ENCODE measurements at regions not wholly inside any gene's neighbourhood (a gene's known extent, or its start where the extent isn't known, plus 50 kb on each side); places are given as distances from the start of the nearest gene placed in this dataset.

GRCh38 chr6:106825156-106825555 is 149.4 kb downstream of the CD24 start:
- no TSS peak for BruUV-seq (replicated peaks)
- in situ Hi-C loops (cut with MboI): no loop called here
- FAIRE-seq: no peak
- no peak overlapping the region for H3K4me2 ChIP-seq (ENCODE audit: control insufficient read depth, insufficient read depth)
- no peak for TF ChIP-seq IRF3 (IDR thresholded peaks at IDR 0.05)
- no peak for TF ChIP-seq TCF3 (IDR thresholded peaks at IDR 0.05; ENCODE audit: borderline replicate concordance, insufficient read depth, low read depth, low read length)
- no peak for TF ChIP-seq CBFB (IDR thresholded peaks at IDR 0.05; ENCODE audit: low read depth)
- TF ChIP-seq ASH2L (IDR thresholded peaks at IDR 0.05; ENCODE audit: borderline replicate concordance, low read depth): no peak
- no peak for TF ChIP-seq KAT2A (conservative IDR thresholded peaks at IDR 0.05; ENCODE audit: control insufficient read depth, low read depth, low read length)
- TF ChIP-seq IRF5 (IDR thresholded peaks at IDR 0.05; ENCODE audit: borderline replicate concordance): no peak
- TF ChIP-seq PBX3 (IDR thresholded peaks at IDR 0.05; ENCODE audit: insufficient replicate concordance, low read depth, low read length): no peak
- no peak for TF ChIP-seq MEF2A (IDR thresholded peaks at IDR 0.05; ENCODE audit: insufficient read depth, low read depth, low read length)
- no peak for TF ChIP-seq NKRF (conservative IDR thresholded peaks at IDR 0.05)
- TF ChIP-seq TCF12 (IDR thresholded peaks at IDR 0.05; ENCODE audit: low read depth, low read length): no peak
- TF ChIP-seq PRDM15 (CRISPR knock-in tag; IDR thresholded peaks at IDR 0.05): no peak
- no peak for TF ChIP-seq MTA2 (IDR thresholded peaks at IDR 0.05; ENCODE audit: low read depth)
- TF ChIP-seq DPF2 (IDR thresholded peaks at IDR 0.05): no peak
- no peak overlapping the region for H3K4me3 ChIP-seq
- no peak for ATAC-seq
- H3K27me3 ChIP-seq (replicated peaks in 1 of 2; ENCODE audit: control insufficient read depth in 2 of 2, insufficient read depth in 2 of 2, low read length in 1 of 2): no peaks in the 10 kb centered on the region
- ChIA-PET CTCF (no interaction called here), POLR2A (no interaction called here), RAD21 (ENCODE audit: unreplicated experiment) (no interaction called here), SMC1A (ENCODE audit: uncharacterized antibody, unreplicated experiment) (interaction anchor here (0.6 kb wide), 1 partner anchor 168 kb away, joined by 3 read pairs; no protein-coding TSS in a partner anchor)
- H4K20me1 ChIP-seq (ENCODE audit: control insufficient read depth, insufficient read depth): no peaks in the 10 kb centered on the region
- H2AFZ ChIP-seq (ENCODE audit: control insufficient read depth, low read depth, low read length): no peak overlapping the region
- H3K9me3 ChIP-seq (replicated peaks; ENCODE audit: control insufficient read depth, insufficient read depth, low read length): no peaks in the 10 kb centered on the region
- DNase-seq (ENCODE audit: low read depth, low spot score): no peak
- no peaks in the 10 kb centered on the region for H3K4me1 ChIP-seq (ENCODE audit: control insufficient read depth, insufficient read depth, low read length)
- H3K27ac ChIP-seq (ENCODE audit: control insufficient read depth, insufficient read depth): no peak overlapping the region
- H3K9ac ChIP-seq (ENCODE audit: control insufficient read depth, insufficient read depth, low read length): no peak overlapping the region
- intact Hi-C loops (cut with micrococcal nuclease; ENCODE audit: unreplicated experiment): no loop called here
- no peaks in the 10 kb centered on the region for H3K36me3 ChIP-seq (ENCODE audit: control insufficient read depth in 2 of 2, insufficient read depth in 2 of 2, low read length in 1 of 2)
- WGBS (ENCODE audit: insufficient coverage, insufficient replicate concordance, low lambda C conversion rate, missing lambda C conversion rate): 68% methylated on average over 2 of the region's 2 CpGs
- H3K79me2 ChIP-seq (ENCODE audit: control insufficient read depth, insufficient read depth, low read length): no peaks in the 10 kb centered on the region
